GM23338 (cell line): ENCODE measurements at regions not wholly inside any gene's neighbourhood (a gene's known extent, or its start where the extent isn't known, plus 50 kb on each side); places are given as distances from the start of the nearest gene placed in this dataset.

ENCODE experiments used
- ATAC-seq: fragments of 200-7000 bp; cut with Tn5 transposase; 3 replicates; pipeline ENCODE4 v1.9.1; 2020
- DNase-seq: peaks from one replicate; pipeline ENCODE4 v3.0.0-alpha.2; 2015; ENCODE audit warnings: low spot score
- H2AFZ ChIP-seq: fragments of 200-600 bp; sonication (generic); 2 replicates; pipeline ENCODE4 v1.8.0; 2016; ENCODE audit warnings: antibody characterized with exemption, mild to moderate bottlenecking, moderate library complexity
- H3F3A ChIP-seq: fragments of 200-600 bp; sonication (generic); replicated peaks from 2 replicates; pipeline ENCODE4 v1.8.0; 2017; ENCODE audit warnings: antibody characterized with exemption, mixed run types, low read depth
- H3K27ac ChIP-seq: fragments of 200-600 bp; sonication (generic); 2 replicates; pipeline ENCODE4 v1.6.1; 2016; ENCODE audit warnings: low read depth
- H3K27me3 ChIP-seq: fragments of 200-600 bp; sonication (generic); 2 replicates; pipeline ENCODE4 v1.8.0; 2016; ENCODE audit warnings: mild to moderate bottlenecking, mixed run types, moderate library complexity; ENCODE audit not compliant: insufficient read depth
- H3K36me3 ChIP-seq: fragments of 200-600 bp; sonication (generic); 2 replicates; pipeline ENCODE4 v1.8.0; 2016; ENCODE audit warnings: mild to moderate bottlenecking; ENCODE audit not compliant: insufficient read depth
- H3K4me1 ChIP-seq: fragments of 200-600 bp; sonication (generic); 2 replicates; pipeline ENCODE4 v1.8.0; 2016; ENCODE audit warnings: mild to moderate bottlenecking, moderate library complexity; ENCODE audit not compliant: insufficient read depth
- H3K4me2 ChIP-seq: fragments of 200-600 bp; sonication (generic); 2 replicates; pipeline ENCODE4 v1.7.1; 2017; ENCODE audit warnings: mixed run types
- H3K4me3 ChIP-seq: fragments of 200-600 bp; sonication (generic); 2 replicates; pipeline ENCODE4 v1.6.1; 2016; ENCODE audit warnings: mixed run types
- H3K79me2 ChIP-seq: fragments of 200-600 bp; sonication (generic); replicated peaks from 2 replicates; pipeline ENCODE4 v1.8.0; 2017; ENCODE audit warnings: mild to moderate bottlenecking; ENCODE audit not compliant: insufficient read depth
- H3K9me2 ChIP-seq: fragments of 200-600 bp; sonication (generic); 2 replicates; pipeline ENCODE4 v1.8.0; 2017; ENCODE audit not compliant: insufficient read depth
- H4K20me1 ChIP-seq: fragments of 200-600 bp; sonication (generic); replicated peaks from 2 replicates; pipeline ENCODE4 v1.8.0; 2017; ENCODE audit warnings: mild to moderate bottlenecking; ENCODE audit not compliant: insufficient read depth
- H3K27ac Mint-ChIP-seq: 2 replicates; pipeline ENCODE4 v1.8.0; 2020; ENCODE audit warnings: inconsistent platforms, mild to moderate bottlenecking, moderate library complexity, mixed read lengths
- H3K27me3 Mint-ChIP-seq: 3 replicates; pipeline ENCODE4 v1.8.0; 2022; ENCODE audit warnings: low read depth, mild to moderate bottlenecking, moderate library complexity, mixed read lengths, inconsistent platforms; ENCODE audit not compliant: insufficient read depth, poor library complexity
- H3K36me3 Mint-ChIP-seq: 3 replicates; pipeline ENCODE4 v1.8.0; 2021; ENCODE audit warnings: low read depth, mild to moderate bottlenecking, inconsistent platforms, moderate library complexity, mixed read lengths
- H3K4me1 Mint-ChIP-seq: 3 replicates; pipeline ENCODE4 v1.8.0; 2020; ENCODE audit warnings: mild to moderate bottlenecking, inconsistent platforms, mixed read lengths
- H3K4me3 Mint-ChIP-seq: 3 replicates; pipeline ENCODE4 v1.8.0; 2021; ENCODE audit warnings: moderate library complexity, mild to moderate bottlenecking, inconsistent platforms, mixed read lengths
- H3K9me3 Mint-ChIP-seq: 3 replicates; pipeline ENCODE4 v1.8.0; 2020; ENCODE audit warnings: moderate library complexity, mild to moderate bottlenecking, inconsistent platforms, mixed read lengths
- CREB1 ChIP-seq: fragments of 250-450 bp; sonication (Bioruptor Pico); IDR thresholded peaks from 2 replicates; pipeline ENCODE4 v1.5.0; 2020; ENCODE audit warnings: low read depth, mild to moderate bottlenecking, moderate library complexity
- CTCF ChIP-seq, 2 experiments: fragments of 200-600 bp in 1 of 2; sonication (generic) in 1 of 2; conservative IDR thresholded peaks; 2 replicates each; pipeline versions ENCODE4 v1.5.1 to v1.6.1; 2016 to 2017; ENCODE audit warnings: antibody characterized with exemption in 2 of 2, low read depth in 2 of 2, mild to moderate bottlenecking in 2 of 2, moderate library complexity in 1 of 2
- ETS1 ChIP-seq: IDR thresholded peaks from 2 replicates; pipeline ENCODE4 v1.6.1; 2016; ENCODE audit warnings: antibody characterized with exemption
- EZH2 ChIP-seq: fragments of 200-600 bp; sonication (generic); IDR thresholded peaks from one replicate; pipeline ENCODE4 v1.8.0; 2017; ENCODE audit warnings: antibody characterized with exemption, mild to moderate bottlenecking, low read depth; ENCODE audit not compliant: unreplicated experiment
- EZH2phosphoT487 ChIP-seq: fragments of 200-600 bp; sonication (generic); IDR thresholded peaks from one replicate; pipeline ENCODE4 v1.8.1; 2018; ENCODE audit warnings: antibody characterized with exemption; ENCODE audit not compliant: unreplicated experiment
- JUNB ChIP-seq: IDR thresholded peaks from one replicate; pipeline ENCODE4 v1.6.1; 2016; ENCODE audit warnings: antibody characterized with exemption; ENCODE audit not compliant: unreplicated experiment
- NANOG ChIP-seq: IDR thresholded peaks from 2 replicates; pipeline ENCODE4 v1.6.1; 2016; ENCODE audit warnings: antibody characterized with exemption, borderline replicate concordance
- POLR2AphosphoS5 ChIP-seq: IDR thresholded peaks from 2 replicates; pipeline ENCODE4 v1.6.1; 2016; ENCODE audit warnings: antibody characterized with exemption, low read depth
- REST ChIP-seq: IDR thresholded peaks from one replicate; pipeline ENCODE4 v1.6.1; 2018; ENCODE audit warnings: antibody characterized with exemption; ENCODE audit not compliant: unreplicated experiment
- STAT1 ChIP-seq: IDR thresholded peaks from one replicate; pipeline ENCODE4 v1.6.1; 2016; ENCODE audit warnings: antibody characterized with exemption; ENCODE audit not compliant: unreplicated experiment
- ZNF114 ChIP-seq: fragments of 250-450 bp; sonication (Bioruptor Pico); IDR thresholded peaks from 2 replicates; pipeline ENCODE4 v1.5.0; 2020; ENCODE audit warnings: mild to moderate bottlenecking, moderate library complexity
- ZNF331 ChIP-seq: fragments of 250-450 bp; sonication (Bioruptor Pico); IDR thresholded peaks from 2 replicates; pipeline ENCODE4 v1.5.0; 2020; ENCODE audit warnings: low read depth, mild to moderate bottlenecking, moderate library complexity

- TF ChIP-seq ETS1 (no peak), JUNB (no peak), CTCF (conservative IDR thresholded peaks at IDR 0.05; ENCODE audit: low read depth in 2 of 2) (no peak), CREB1 (CRISPR knock-in tag) (no peak)
Measured at GRCh38 chr15:69848551-69849231, 249.0 kb downstream of the TLE3 start (continued).

GRCh38 chr15:69849232-69849610, 248.5 kb downstream of the TLE3 start:
- H3F3A ChIP-seq, result no peaks in the 10 kb centered on the region
- Mint-ChIP-seq H3K4me3 (no peak overlapping the region), H3K27me3 (peaks cover 9% of the 10 kb centered on the region), H3K9me3 (no peaks in the 10 kb centered on the region), H3K36me3 (no peaks in the 10 kb centered on the region), H3K4me1 (peaks cover 2% of the 10 kb centered on the region; the same call in 2 of the 3 replicates), H3K27ac (no peak overlapping the region)
- no peaks in the 10 kb centered on the region for H3K27me3 ChIP-seq
- no peaks in the 10 kb centered on the region for H3K36me3 ChIP-seq
- H3K27ac ChIP-seq, result no peak overlapping the region
- no peak for DNase-seq
- H3K79me2 ChIP-seq, result no peaks in the 10 kb centered on the region
- no peak for ATAC-seq
- H3K9me2 ChIP-seq, result no peaks in the 10 kb centered on the region
- no peak overlapping the region for H2AFZ ChIP-seq
- no peaks in the 10 kb centered on the region for H3K4me1 ChIP-seq
- H4K20me1 ChIP-seq, result no peaks in the 10 kb centered on the region
- no peak overlapping the region for H3K4me2 ChIP-seq
- no peak overlapping the region for H3K4me3 ChIP-seq
- TF ChIP-seq POLR2AphosphoS5 (no peak), EZH2phosphoT487 (no peak), STAT1 (no peak), NANOG (no peak), REST (no peak), CTCF (conservative IDR thresholded peaks at IDR 0.05; ENCODE audit: low read depth in 2 of 2) (no peak), JUNB (no peak), ETS1 (no peak), EZH2 (no peak), ZNF331 (CRISPR knock-in tag) (no peak), ZNF114 (no peak), CREB1 (CRISPR knock-in tag) (no peak)
